A673 (cell line): ENCODE measurements at regions not wholly inside any gene's neighbourhood (a gene's known extent, or its start where the extent isn't known, plus 50 kb on each side); places are given as distances from the start of the nearest gene placed in this dataset.

Source experiments
- BruUV-seq: library from RNA; stranded (reverse); fragments of 400-500 nt; replicated peaks from 2 replicates; lab custom pipeline; 2021; lab: Mats Ljungman, UMichigan
- CTCF ChIA-PET: fragments of 300-600 bp; sonication (Branson Sonifier 250); formaldehyde crosslinking; loops from one replicate; lab custom pipeline; 2022; ENCODE audit warnings: antibody characterized with exemption; lab: Charles Lee
- POLR2A ChIA-PET: fragments of 300-600 bp; sonication (Branson Sonifier 250); formaldehyde crosslinking; loops from one replicate; lab custom pipeline; 2022; ENCODE audit warnings: antibody characterized with exemption; ENCODE audit not compliant: low non-redundant PET; lab: Charles Lee
- DNase-seq: peaks from one replicate; pipeline ENCODE4 v3.0.0-alpha.2; 2015; ENCODE audit warnings: low spot score
- H3K27ac ChIP-seq: fragments of 200-600 bp; sonication (generic); 2 replicates; pipeline ENCODE4 v1.5.1; 2016; ENCODE audit warnings: mixed run types, low read depth, mild to moderate bottlenecking, mixed read lengths, antibody characterized with exemption, low read length; ENCODE audit not compliant: poor library complexity, severe bottlenecking
- H3K27me3 ChIP-seq: fragments of 200-600 bp; sonication (generic); replicated peaks from 2 replicates; pipeline ENCODE4 v1.6.1; 2017; ENCODE audit warnings: mixed run types, low read depth, mild to moderate bottlenecking, mixed read lengths, antibody characterized with exemption, low read length; ENCODE audit not compliant: insufficient read depth, poor library complexity
- H3K36me3 ChIP-seq: fragments of 200-600 bp; sonication (generic); 2 replicates; pipeline ENCODE4 v1.6.1; 2016; ENCODE audit warnings: mixed run types, mild to moderate bottlenecking, mixed read lengths, antibody characterized with exemption, low read length; ENCODE audit not compliant: insufficient read depth, poor library complexity, severe bottlenecking
- H3K4me1 ChIP-seq: fragments of 200-600 bp; sonication (generic); 2 replicates; pipeline ENCODE4 v1.6.1; 2017; ENCODE audit warnings: mixed run types, mild to moderate bottlenecking, mixed read lengths, antibody characterized with exemption, low read length; ENCODE audit not compliant: insufficient read depth, poor library complexity, severe bottlenecking
- H3K4me3 ChIP-seq: fragments of 200-600 bp; sonication (generic); 2 replicates; pipeline ENCODE4 v1.5.1; 2016; ENCODE audit warnings: low read depth, mixed run types, mild to moderate bottlenecking, mixed read lengths, low read length; ENCODE audit not compliant: poor library complexity, severe bottlenecking
- H3K9me3 ChIP-seq: fragments of 200-600 bp; sonication (generic); 2 replicates; pipeline ENCODE4 v1.6.1; 2016; ENCODE audit warnings: mixed run types, low read depth, mild to moderate bottlenecking, mixed read lengths, antibody characterized with exemption, low read length; ENCODE audit not compliant: poor library complexity, severe bottlenecking
- CTCF ChIP-seq: fragments of 300-800, 200-600 bp; sonication (generic); conservative IDR thresholded peaks from 2 replicates; pipeline ENCODE4 v1.5.1; 2017; ENCODE audit warnings: low read depth, mild to moderate bottlenecking, antibody characterized with exemption, low read length, moderate library complexity, mixed read lengths
- EZH2 ChIP-seq: fragments of 200-600 bp; sonication (generic); IDR thresholded peaks from 2 replicates; pipeline ENCODE4 v1.6.1; 2017; ENCODE audit warnings: borderline replicate concordance, low read depth, mild to moderate bottlenecking, mixed read lengths, antibody characterized with exemption, low read length; ENCODE audit not compliant: poor library complexity, severe bottlenecking
- intact Hi-C: fragments of 100-400 bp; cut with micrococcal nuclease; formaldehyde crosslinking; loops from one replicate; pipeline ENCODE4 v1.10.0; 2022; ENCODE audit not compliant: unreplicated experiment

- ChIA-PET POLR2A (no interaction called here), CTCF (no interaction called here)
- H3K4me1 ChIP-seq: no peaks in the 10 kb centered on the region
- no peak overlapping the region for H3K27ac ChIP-seq
- H3K36me3 ChIP-seq: no peaks in the 10 kb centered on the region
- no peaks in the 10 kb centered on the region for H3K27me3 ChIP-seq
- TF ChIP-seq EZH2 (no peak), CTCF (no peak)
- no peak overlapping the region for H3K4me3 ChIP-seq
- DNase-seq: no peak
- H3K9me3 ChIP-seq: no peaks in the 10 kb centered on the region
- intact Hi-C loops: no loop called here
- no TSS peak for BruUV-seq
Observed at GRCh38 chrX:137848266-137848905, 282.5 kb downstream of the ZIC3 start.

DNA sequence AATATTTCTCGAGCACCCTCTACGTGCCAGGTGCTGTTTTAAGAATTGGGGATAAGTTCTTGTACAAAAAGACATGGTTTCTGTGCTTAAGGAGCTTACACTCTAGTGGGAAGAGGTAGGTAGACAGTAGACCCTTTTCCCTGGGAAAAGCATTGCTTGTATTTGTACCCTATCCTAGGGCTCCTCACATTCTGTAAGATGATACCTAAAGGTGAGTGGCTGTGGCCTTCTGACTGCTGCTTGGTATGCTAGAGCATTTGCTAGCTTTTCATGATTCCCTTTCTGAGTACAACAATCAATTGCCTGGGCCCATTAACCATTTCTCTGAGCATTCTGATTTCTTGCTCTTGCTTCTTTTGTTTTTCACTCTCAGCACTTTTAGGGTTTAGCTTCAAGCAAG lies 286.6 kb downstream of the ZIC3 start:
- H3K36me3 ChIP-seq: no peaks in the 10 kb centered on the region
- H3K9me3 ChIP-seq: no peaks in the 10 kb centered on the region
- POLR2A ChIA-PET: no interaction called here
- H3K27ac ChIP-seq: no peak overlapping the region
- BruUV-seq: no TSS peak
- intact Hi-C loops: no loop called here
- CTCF ChIA-PET: no interaction called here
- no peaks in the 10 kb centered on the region for H3K27me3 ChIP-seq
- no peak for DNase-seq
- no peak for TF ChIP-seq CTCF
- no peak for TF ChIP-seq EZH2
- no peak overlapping the region for H3K4me3 ChIP-seq
- no peaks in the 10 kb centered on the region for H3K4me1 ChIP-seq

- Histone ChIP-seq H3K36me3 (no peaks in the 10 kb centered on the region), H3K9me3 (no peaks in the 10 kb centered on the region), H3K27ac (no peak overlapping the region), H3K27me3 (no peaks in the 10 kb centered on the region), H3K4me3 (no peak overlapping the region), H3K4me1 (no peaks in the 10 kb centered on the region)
- no TSS peak for BruUV-seq
- TF ChIP-seq EZH2 (no peak), CTCF (no peak)
- intact Hi-C loops: no loop called here
- ChIA-PET CTCF (no interaction called here), POLR2A (no interaction called here)
- DNase-seq: no peak
Observed at GRCh38 chrX:137855490-137855889, 289.6 kb downstream of the ZIC3 start.
